ENCODE measurements at regions not wholly inside any gene's neighbourhood (a gene's known extent, or its start where the extent isn't known, plus 50 kb on each side); places are given as distances from the start of the nearest gene placed in this dataset.
"Not testable (repeated sequence)": the region's sequence is repeated elsewhere in the genome, so short reads cannot be mapped to it uniquely, and the experiment has no call there.

- in situ Hi-C loops (cut with MboI): no loop called here
- H3K4me2 ChIP-seq (ENCODE audit: unreplicated experiment): no peak overlapping the region
- DNase-seq: peak; percentile 53
- no peak for TF ChIP-seq EZH2 (IDR thresholded peaks at IDR 0.05; ENCODE audit: insufficient read depth, poor library complexity, severe bottlenecking)
- TF ChIP-seq EZH2phosphoT487 (IDR thresholded peaks at IDR 0.05; ENCODE audit: insufficient read depth, low read depth): no peak
- H3K27ac ChIP-seq: no peak overlapping the region
- H3K9ac ChIP-seq: no peak overlapping the region
- H3F3A ChIP-seq (ENCODE audit: insufficient read depth): peaks cover 24% of the 10 kb centered on the region
- no peak overlapping the region for H2AFZ ChIP-seq
- H3K4me3 ChIP-seq: no peak overlapping the region
- no peaks in the 10 kb centered on the region for H3K9me3 ChIP-seq (ENCODE audit: low read depth)
- peaks cover 24% of the 10 kb centered on the region for H3K4me1 ChIP-seq (ENCODE audit: insufficient read depth)
- H3K27me3 ChIP-seq (replicated peaks; ENCODE audit: insufficient read depth): no peaks in the 10 kb centered on the region
- H3K9me2 ChIP-seq (ENCODE audit: insufficient read depth): no peaks in the 10 kb centered on the region
- H3K79me2 ChIP-seq (ENCODE audit: insufficient read depth): no peaks in the 10 kb centered on the region
- H4K20me1 ChIP-seq (ENCODE audit: insufficient read depth): no peaks in the 10 kb centered on the region
- no peaks in the 10 kb centered on the region for H3K36me3 ChIP-seq (ENCODE audit: low read depth)
Observed at GRCh38 chr10:107966826-107967225, 802.3 kb upstream of the SORCS1 start.

DNA sequence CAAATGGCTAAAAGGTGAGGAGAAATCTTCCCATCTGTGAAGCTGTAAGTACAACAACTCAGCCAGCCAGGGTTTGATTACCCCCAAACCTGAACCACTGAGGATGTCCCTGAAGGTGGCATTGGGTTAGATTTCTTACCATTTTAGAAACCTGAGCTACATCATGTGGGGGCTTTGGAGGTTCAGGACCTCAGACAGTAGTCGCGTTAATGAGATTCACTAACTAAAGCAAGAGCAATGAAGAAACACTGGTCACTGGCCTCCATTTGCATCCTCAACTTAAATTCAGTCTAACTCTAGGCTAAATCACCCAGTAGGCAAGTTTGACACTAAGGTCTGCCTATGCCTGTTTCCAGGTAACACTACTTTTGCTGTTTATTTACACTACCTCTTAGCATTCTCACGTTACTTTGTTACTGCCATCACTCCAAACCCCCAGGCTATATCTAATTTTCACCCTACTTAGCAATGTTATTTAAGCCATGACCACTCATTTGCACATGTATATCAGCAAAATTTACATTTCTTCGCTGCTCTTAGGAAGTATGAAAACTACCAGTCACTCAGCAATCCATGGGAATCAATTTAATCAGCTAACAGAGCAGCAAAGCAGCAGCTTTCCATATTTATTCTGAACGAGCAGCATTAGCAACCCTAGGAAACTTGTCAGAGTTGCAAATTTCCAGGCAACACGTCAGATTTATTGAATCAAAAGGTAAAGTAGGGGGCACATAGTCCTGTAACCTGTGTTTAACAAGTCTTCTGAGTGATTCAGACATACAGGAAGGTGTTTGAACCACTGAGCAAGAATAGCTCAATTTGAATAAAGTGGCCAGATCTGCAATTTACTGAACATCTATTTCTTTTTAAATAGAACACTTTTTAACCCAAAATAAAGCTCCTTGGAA lies 788.4 kb upstream of the SORCS1 start:
- Histone ChIP-seq H2AFZ (no peak overlapping the region), H3K4me2 (ENCODE audit: unreplicated experiment) (no peak overlapping the region), H3K36me3 (ENCODE audit: low read depth) (no peaks in the 10 kb centered on the region), H3K27me3 (replicated peaks; ENCODE audit: insufficient read depth) (no peaks in the 10 kb centered on the region), H3F3A (ENCODE audit: insufficient read depth) (peaks cover 6% of the 10 kb centered on the region; the same call in 1 of the 2 replicates), H3K9me3 (ENCODE audit: low read depth) (no peaks in the 10 kb centered on the region), H3K4me3 (no peak overlapping the region), H3K4me1 (ENCODE audit: insufficient read depth) (peaks cover 6% of the 10 kb centered on the region), H4K20me1 (ENCODE audit: insufficient read depth) (no peaks in the 10 kb centered on the region), H3K9ac (no peak overlapping the region), H3K79me2 (ENCODE audit: insufficient read depth) (no peaks in the 10 kb centered on the region), H3K9me2 (ENCODE audit: insufficient read depth) (no peaks in the 10 kb centered on the region), H3K27ac (no peak overlapping the region)
- DNase-seq: no peak
- in situ Hi-C loops (cut with MboI): no loop called here
- TF ChIP-seq EZH2phosphoT487 (IDR thresholded peaks at IDR 0.05; ENCODE audit: insufficient read depth, low read depth) (no peak), EZH2 (IDR thresholded peaks at IDR 0.05; ENCODE audit: insufficient read depth, poor library complexity, severe bottlenecking) (no peak)
- WGBS, 2 experiments (ENCODE audit: low coverage in 1 of 2, low lambda C conversion rate in 2 of 2, missing lambda C conversion rate in 2 of 2): 71 to 76% methylated on average over 6 of the region's 6 CpGs

DNA sequence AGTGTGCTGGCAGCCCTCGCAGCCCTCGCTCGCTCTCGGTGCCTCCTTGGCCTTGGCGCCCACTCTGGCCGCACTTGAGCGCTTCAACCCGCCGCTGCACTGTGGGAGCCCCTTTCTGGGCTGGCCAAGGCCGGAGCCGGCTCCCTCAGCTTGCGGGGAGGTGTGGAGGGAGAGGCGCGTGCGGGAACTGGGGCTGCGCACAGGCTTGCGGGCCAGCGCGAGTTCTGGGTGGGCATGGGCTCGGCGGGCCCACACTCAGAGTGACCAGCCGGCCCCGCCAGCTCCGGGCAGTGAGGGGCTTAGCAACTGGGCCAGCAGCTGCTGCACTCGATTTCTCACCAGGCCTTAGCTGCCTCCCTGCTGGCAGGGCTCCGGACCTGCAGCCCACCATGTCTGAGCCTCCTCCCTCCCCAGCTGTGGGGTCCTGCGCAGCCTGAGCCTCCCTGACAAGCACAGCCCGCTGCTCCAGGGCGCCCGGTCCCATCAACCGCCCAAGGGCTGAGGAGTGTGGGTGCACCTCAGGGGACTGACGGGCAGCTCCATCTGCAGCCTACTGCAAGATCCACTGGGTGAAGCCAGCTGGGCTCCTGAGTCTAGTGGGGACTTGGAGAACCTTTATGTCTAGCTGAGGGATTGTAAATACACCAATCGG lies 786.0 kb upstream of the SORCS1 start:
- H3K79me2 ChIP-seq (ENCODE audit: insufficient read depth); H2AFZ ChIP-seq; H3K36me3 ChIP-seq (ENCODE audit: low read depth); H4K20me1 ChIP-seq (ENCODE audit: insufficient read depth); DNase-seq; H3K27me3 ChIP-seq (replicated peaks; ENCODE audit: insufficient read depth); H3K4me3 ChIP-seq; in situ Hi-C loops (cut with MboI); H3K27ac ChIP-seq; H3K4me1 ChIP-seq (ENCODE audit: insufficient read depth); H3K9me2 ChIP-seq (ENCODE audit: insufficient read depth); H3K9me3 ChIP-seq (ENCODE audit: low read depth); H3K9ac ChIP-seq; H3F3A ChIP-seq (ENCODE audit: insufficient read depth); H3K4me2 ChIP-seq (ENCODE audit: unreplicated experiment): not testable (repeated sequence)
- 85 to 86% methylated on average over 27 to 33 of the region's 33 CpGs for WGBS, 2 experiments (ENCODE audit: low coverage in 1 of 2, low lambda C conversion rate in 2 of 2, missing lambda C conversion rate in 2 of 2)

GRCh38 chr10:107942826-107943225 lies 778.3 kb upstream of the SORCS1 start:
- DNase-seq: no peak
- Histone ChIP-seq H3K9me2 (ENCODE audit: insufficient read depth) (no peaks in the 10 kb centered on the region), H3F3A (ENCODE audit: insufficient read depth) (no peaks in the 10 kb centered on the region), H3K4me3 (no peak overlapping the region), H3K36me3 (ENCODE audit: low read depth) (no peaks in the 10 kb centered on the region), H3K79me2 (ENCODE audit: insufficient read depth) (no peaks in the 10 kb centered on the region), H3K9me3 (ENCODE audit: low read depth) (no peaks in the 10 kb centered on the region), H2AFZ (no peak overlapping the region), H4K20me1 (ENCODE audit: insufficient read depth) (no peaks in the 10 kb centered on the region), H3K9ac (no peak overlapping the region), H3K4me1 (ENCODE audit: insufficient read depth) (no peaks in the 10 kb centered on the region), H3K4me2 (ENCODE audit: unreplicated experiment) (no peak overlapping the region), H3K27me3 (replicated peaks; ENCODE audit: insufficient read depth) (no peaks in the 10 kb centered on the region), H3K27ac (no peak overlapping the region)
- in situ Hi-C loops (cut with MboI): no loop called here
- TF ChIP-seq EZH2phosphoT487 (IDR thresholded peaks at IDR 0.05; ENCODE audit: insufficient read depth, low read depth) (no peak), EZH2 (IDR thresholded peaks at IDR 0.05; ENCODE audit: insufficient read depth, poor library complexity, severe bottlenecking) (no peak)

Data from GM23248 (cell line).